ENCODE measurements at regions not wholly inside any gene's neighbourhood (a gene's known extent, or its start where the extent isn't known, plus 50 kb on each side); places are given as distances from the start of the nearest gene placed in this dataset.
A peak's percentile ranks its signal among the peaks of the same experiment; 100 is the strongest.
"Not testable (repeated sequence)": the region's sequence is repeated elsewhere in the genome, so short reads cannot be mapped to it uniquely, and the experiment has no call there.

GRCh38 chr1:196088541-196088940 lies 519.7 kb downstream of the KCNT2 start:
- DNase-seq, result no peak

DNA sequence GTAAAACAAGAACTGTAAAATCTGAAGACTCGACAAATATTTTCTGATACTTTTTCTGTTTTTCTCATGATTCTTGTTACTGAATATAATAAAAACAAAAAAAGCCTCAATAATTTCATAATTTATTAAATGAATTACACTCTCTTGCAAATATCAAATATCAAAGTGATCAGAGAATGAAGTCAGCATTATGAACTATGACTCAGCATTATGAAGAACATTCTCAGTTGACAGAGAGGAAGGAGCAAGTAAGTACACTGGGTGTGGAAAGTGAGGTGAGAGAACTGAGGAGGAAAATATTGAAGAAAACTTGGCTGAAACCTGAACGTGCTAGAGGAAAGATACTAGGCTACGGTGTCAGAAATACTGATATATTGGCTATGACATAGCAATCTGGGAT lies 529.5 kb downstream of the KCNT2 start:
- no peak for DNase-seq

GRCh38 chr1:196075621-196076020 lies 532.6 kb downstream of the KCNT2 start:
- DNase-seq, result no peak

GRCh38 chr1:196074182-196074581 lies 534.1 kb downstream of the KCNT2 start:
- DNase-seq, result no peak

DNA sequence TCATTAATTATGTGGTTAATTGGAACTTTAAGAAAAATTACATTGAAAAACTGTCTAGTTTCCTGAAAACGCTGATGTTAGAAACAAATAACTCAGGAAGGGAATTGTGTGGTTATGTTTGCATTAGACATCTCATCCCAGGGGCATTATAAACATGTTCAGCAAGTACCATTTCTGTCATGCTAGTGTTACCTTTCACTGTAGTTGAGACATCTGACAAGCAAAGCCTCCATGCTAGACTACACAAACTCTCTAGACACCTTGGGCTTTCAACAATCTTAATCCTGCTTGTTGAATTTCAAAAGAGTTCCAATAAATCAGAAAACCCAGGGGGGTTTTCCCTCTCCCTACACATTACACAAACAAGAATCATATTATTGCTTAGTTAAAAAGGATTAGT lies 536.8 kb downstream of the KCNT2 start:
- DNase-seq, result no peak

- DNase-seq, result no peak
These were observed 537.3 kb downstream of the KCNT2 start for GRCh38 chr1:196070940-196071339.

- DNase-seq, result no peak
These were observed 544.3 kb downstream of the KCNT2 start for GRCh38 chr1:196063952-196064351.

DNA sequence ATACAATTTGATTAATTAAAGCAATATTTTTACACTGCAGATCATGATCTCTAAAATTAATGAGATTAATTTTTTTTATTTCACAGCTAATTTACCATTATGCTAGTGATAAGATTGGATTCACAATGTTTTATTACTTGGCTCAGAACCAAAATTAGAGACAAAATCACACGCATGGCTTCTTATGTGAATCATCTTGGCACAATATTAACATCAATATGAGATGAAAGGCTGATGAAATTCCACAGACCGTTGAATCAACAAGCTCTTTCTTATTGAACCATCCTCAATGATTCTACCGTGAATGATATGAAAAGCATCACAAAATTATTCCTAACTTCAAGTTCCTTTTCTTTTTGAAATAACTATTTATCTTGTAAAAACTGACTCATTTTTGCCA lies 544.9 kb downstream of the KCNT2 start:
- peak; percentile 71 for DNase-seq

GRCh38 chr1:196060539-196060938 lies 547.7 kb downstream of the KCNT2 start:
- DNase-seq, result no peak

DNA sequence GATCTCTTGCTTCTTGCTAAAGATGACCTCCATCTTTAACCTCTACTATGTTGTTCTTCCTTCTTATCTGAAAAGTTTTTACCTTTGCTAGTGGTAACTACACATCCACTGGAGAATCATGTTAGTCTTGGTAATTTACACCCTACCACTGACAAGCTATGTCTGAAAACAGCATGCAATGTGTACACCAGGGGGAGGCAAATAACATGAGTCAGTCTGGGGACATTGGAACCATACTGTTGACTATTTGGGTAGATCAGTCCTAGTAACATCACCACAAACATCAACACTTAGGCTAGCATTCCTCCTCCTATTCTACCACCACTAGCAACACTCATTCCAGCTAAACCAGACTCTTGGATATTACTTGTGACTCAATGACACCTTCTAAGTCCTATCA lies 549.0 kb downstream of the KCNT2 start:
- no peak for DNase-seq

GRCh38 chr1:196056966-196057365 lies 551.3 kb downstream of the KCNT2 start:
- DNase-seq, result no peak

GRCh38 chr1:196049407-196049806 lies 558.8 kb downstream of the KCNT2 start:
- no peak for DNase-seq

- DNase-seq, result no peak
These were observed 565.0 kb downstream of the KCNT2 start for GRCh38 chr1:196043268-196043667.

- peak; percentile 59 for DNase-seq
These were observed 574.0 kb downstream of the KCNT2 start for GRCh38 chr1:196034080-196034706.

GRCh38 chr1:196031387-196031786 lies 576.9 kb downstream of the KCNT2 start:
- DNase-seq, result not testable (repeated sequence)

GRCh38 chr1:196030455-196030854 lies 577.8 kb downstream of the KCNT2 start:
- no peak for DNase-seq

DNA sequence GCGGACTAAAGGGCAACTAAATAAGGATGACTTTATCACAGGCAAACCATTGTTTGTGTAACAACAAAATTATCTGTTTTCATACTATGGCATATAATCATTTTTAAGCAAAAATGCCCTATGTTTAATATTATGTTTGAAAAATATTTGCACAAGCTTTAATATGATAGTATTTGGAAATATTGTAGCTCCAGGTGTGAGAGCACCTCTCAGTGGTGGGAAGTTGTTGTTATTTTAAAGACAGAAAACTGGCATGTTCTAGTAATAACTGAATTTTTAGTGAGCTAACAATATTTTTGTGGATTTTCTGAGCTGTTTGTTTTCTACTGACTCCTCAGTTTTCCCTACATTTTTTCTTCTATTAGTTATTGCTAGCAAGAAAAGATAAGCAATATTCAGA lies 578.8 kb downstream of the KCNT2 start:
- DNase-seq, result no peak

DNA sequence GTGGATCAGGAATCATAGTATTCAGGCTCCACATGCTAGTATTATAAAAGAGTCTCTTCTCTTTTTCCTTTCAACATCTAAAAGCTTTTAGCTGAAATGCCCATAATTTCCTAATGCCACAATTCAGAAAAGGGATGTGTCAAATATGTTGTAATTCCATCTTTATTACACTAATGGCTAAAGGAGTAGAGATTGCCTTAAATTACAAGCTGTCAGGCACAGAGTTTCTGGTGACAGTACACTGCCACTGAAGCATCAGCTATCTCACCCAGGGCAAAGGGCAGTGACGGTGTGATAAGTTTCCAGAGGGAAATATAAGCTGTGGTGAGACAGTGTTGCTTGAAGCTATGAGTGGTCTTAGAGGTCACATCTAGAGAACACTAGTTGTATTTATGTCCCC lies 581.1 kb downstream of the KCNT2 start:
- DNase-seq, result no peak

DNA sequence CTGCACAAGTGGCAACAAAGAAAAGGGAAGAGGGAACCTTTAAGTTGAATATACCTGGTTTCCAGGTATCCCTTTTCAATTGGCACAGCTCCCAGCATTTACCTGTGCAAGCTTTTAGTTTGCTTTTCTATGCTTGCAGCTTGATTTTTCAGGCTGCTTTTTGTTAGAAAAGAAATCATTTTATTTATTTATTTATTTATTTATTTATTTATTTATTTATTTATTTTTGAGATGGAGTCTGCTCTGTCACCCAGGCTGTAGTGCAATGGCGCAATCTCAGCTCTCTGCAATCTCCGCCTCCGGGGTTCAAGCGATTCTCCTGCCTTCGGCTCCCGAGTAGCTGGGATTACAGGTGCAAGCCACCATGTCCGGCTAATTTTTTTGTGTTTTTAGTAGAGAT lies 587.1 kb downstream of the KCNT2 start:
- DNase-seq, result not testable (repeated sequence)

DNA sequence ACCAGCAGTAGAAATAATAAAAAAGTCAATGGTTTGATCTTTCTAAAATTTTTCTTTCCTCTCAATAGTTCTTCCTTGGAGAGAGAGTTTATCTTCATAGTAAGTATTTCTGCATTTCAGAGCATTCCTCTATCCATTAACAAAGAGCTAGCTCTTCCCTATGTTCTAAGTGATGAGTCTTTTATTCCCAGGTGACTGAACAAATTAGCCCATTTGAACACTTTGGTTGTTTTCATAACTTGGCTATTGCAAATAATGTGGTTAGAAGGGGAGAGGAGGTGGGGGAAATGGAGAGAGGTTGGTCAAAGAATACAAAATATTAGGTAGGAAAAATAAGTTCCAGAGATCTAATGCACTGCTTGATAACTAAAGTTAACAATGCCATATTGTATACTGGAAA lies 598.9 kb downstream of the KCNT2 start:
- no peak for DNase-seq

- no peak for DNase-seq
These were observed 600.5 kb downstream of the KCNT2 start for GRCh38 chr1:196007763-196008162.

GRCh38 chr1:196005426-196005825 lies 602.8 kb downstream of the KCNT2 start:
- no peak for DNase-seq

- DNase-seq, result not testable (repeated sequence)
These were observed 603.9 kb downstream of the KCNT2 start for GRCh38 chr1:196004388-196004787.

DNA sequence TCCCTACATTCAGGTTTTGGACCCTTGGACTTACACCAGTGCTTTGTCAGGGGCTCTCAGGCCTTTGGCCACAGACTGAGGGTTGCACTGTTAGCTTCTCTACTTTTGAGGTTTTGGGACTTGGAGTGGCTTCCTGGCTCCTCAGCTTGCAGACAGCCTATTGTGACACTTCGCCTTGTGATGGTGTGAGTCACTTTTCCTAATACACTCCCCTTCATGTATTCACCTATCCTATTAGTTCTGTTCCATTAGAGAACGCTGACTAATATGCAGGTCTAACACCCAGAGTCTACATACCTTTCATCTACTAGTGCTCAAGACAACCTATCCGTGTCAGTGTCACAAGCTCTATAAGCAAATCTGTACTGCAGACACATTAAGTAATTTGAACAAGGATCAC lies 605.3 kb downstream of the KCNT2 start:
- DNase-seq, result no peak

DNA sequence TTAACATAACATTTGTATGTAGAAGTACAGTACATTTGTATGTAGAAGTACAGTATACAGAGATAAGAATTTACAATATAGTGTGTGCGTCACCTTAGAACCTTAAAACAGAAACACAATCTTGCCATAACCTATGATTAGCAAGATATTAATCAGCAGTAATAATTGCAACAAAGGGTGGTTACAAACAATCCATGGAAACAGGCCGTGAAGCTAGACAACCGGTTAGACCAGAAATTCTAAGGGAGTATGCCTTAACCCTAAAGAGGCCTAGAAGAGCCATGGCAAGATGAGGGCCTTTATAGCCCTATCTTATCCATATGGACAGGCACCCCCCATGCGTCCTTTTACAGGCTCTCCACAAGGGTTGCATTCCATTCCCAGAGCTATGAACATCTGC lies 605.9 kb downstream of the KCNT2 start:
- DNase-seq, result not testable (repeated sequence)

GRCh38 chr1:196001188-196001587 lies 607.1 kb downstream of the KCNT2 start:
- no peak for DNase-seq

All from NCI-H446 treated with DMSO at 0.1 percent for 48 hours (cell line).